WI38 (cell line): ENCODE measurements at regions not wholly inside any gene's neighbourhood (a gene's known extent, or its start where the extent isn't known, plus 50 kb on each side); places are given as distances from the start of the nearest gene placed in this dataset.

Experiments used
- H3K4me3 ChIP-seq: 2 replicates; pipeline ENCODE4 v1.5.1; 2011; ENCODE audit warnings: low read depth, mild to moderate bottlenecking, control low read depth, low read length
- CTCF ChIP-seq: IDR thresholded peaks from 2 replicates; pipeline ENCODE4 v1.5.1; 2012; ENCODE audit warnings: low read depth, mild to moderate bottlenecking, control low read depth, low read length

GRCh38 chr4:65069177-65069576 is 601.1 kb downstream of the EPHA5 start:
- H3K4me3 ChIP-seq: no peak overlapping the region
- TF ChIP-seq CTCF: no peak

DNA sequence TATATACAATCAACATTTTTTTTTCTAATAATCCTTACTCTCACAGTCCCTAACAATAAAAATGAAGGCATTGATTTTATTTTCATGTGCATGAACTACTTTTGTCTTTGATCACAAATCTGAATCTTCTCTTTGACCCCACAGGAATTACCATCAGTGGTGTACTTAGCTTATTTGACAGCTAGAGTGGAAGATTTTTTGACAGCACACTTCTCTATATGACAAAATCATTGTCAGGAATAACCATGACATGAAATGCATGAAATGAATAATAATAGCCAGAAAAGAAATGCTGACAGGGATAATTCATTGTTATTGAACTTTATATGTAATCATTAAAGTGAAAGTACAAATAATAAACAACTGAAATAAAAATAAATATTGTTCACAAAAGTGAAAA is 604.2 kb downstream of the EPHA5 start:
- no peak overlapping the region for H3K4me3 ChIP-seq
- no peak for TF ChIP-seq CTCF

DNA sequence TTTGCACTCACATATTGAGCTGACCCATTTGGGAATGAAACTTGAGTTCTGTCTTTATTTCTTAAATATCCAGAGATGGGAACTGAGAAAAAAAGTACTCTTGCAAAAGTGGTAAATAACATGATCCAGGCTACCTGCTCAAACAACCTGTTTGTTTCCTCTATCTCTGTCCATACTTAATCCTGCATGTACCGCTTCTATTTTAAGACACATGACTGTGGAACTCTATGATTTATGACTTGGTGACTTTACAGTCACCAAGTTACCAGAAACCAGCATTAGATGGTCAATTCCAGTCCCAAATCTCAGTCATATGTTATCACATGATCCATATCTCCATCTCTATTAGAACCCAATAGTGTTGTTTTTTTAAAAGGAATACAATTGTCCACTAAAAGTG is 606.7 kb downstream of the EPHA5 start:
- no peak for TF ChIP-seq CTCF

GRCh38 chr4:65050786-65051185 is 619.5 kb downstream of the EPHA5 start:
- no peak for TF ChIP-seq CTCF
- no peak overlapping the region for H3K4me3 ChIP-seq

More for the DNA sequence above, 606.7 kb downstream of the EPHA5 start:
- no peak overlapping the region for H3K4me3 ChIP-seq

GRCh38 chr4:65046192-65047133 is 623.8 kb downstream of the EPHA5 start:
- no peak overlapping the region for H3K4me3 ChIP-seq
- no peak for TF ChIP-seq CTCF

DNA sequence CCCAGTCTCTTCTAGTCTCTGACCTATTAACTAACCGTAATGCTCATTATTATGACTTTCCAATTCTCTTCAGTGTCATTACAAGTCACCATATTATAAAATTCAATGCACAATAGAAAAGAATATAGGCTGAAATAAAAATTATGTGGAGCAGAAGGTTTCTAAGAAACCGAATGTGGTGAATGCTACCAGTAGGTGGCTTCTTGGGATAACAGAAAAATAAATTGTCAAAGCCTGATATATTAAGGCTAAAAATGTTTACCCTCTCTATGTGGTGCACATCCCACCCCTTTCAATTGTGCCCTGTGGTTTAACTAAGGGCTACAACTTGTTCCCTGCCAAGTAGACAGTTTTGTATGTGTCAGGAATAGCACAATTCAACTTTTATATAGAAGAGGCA is 624.6 kb upstream of the TECRL start:
- no peak overlapping the region for H3K4me3 ChIP-seq
- no peak for TF ChIP-seq CTCF

- no peak overlapping the region for H3K4me3 ChIP-seq
- TF ChIP-seq CTCF: no peak
Measured at GRCh38 chr4:65028592-65028991, 619.3 kb upstream of the TECRL start.
